Fibroblast of the conjunctiva (primary cell): ENCODE measurements at regions not wholly inside any gene's neighbourhood (a gene's known extent, or its start where the extent isn't known, plus 50 kb on each side); places are given as distances from the start of the nearest gene placed in this dataset.

Experiments
- DNase-seq: peaks from one replicate; pipeline ENCODE4 v3.0.0-alpha.2; 2010; ENCODE audit warnings: low read depth

GRCh38 chr2:23091900-23092299 lies 293.1 kb upstream of the KLHL29 start:
- DNase-seq = no peak

GRCh38 chr2:23092831-23093230 lies 292.1 kb upstream of the KLHL29 start:
- no peak for DNase-seq

- DNase-seq = no peak
Measured at GRCh38 chr2:23093513-23093912, 291.5 kb upstream of the KLHL29 start.

- no peak for DNase-seq
Measured at GRCh38 chr2:23096906-23097602, 287.9 kb upstream of the KLHL29 start.

GRCh38 chr2:23100406-23100805 lies 284.6 kb upstream of the KLHL29 start:
- no peak for DNase-seq

GRCh38 chr2:23106242-23106785 lies 278.7 kb upstream of the KLHL29 start:
- DNase-seq = no peak

GRCh38 chr2:23107327-23107941 lies 277.5 kb upstream of the KLHL29 start:
- DNase-seq = no peak

GRCh38 chr2:23111263-23111662 lies 273.7 kb upstream of the KLHL29 start:
- no peak for DNase-seq

- DNase-seq = no peak
Measured at GRCh38 chr2:23112517-23112916, 272.5 kb upstream of the KLHL29 start.

GRCh38 chr2:23114299-23114698 lies 270.7 kb upstream of the KLHL29 start:
- no peak for DNase-seq

- DNase-seq = no peak
Measured at GRCh38 chr2:23118313-23118712, 266.7 kb upstream of the KLHL29 start.

- DNase-seq = no peak
Measured at GRCh38 chr2:23118894-23119293, 266.1 kb upstream of the KLHL29 start.

GRCh38 chr2:23120161-23120560 lies 264.8 kb upstream of the KLHL29 start:
- DNase-seq = no peak

- DNase-seq = no peak
Measured at GRCh38 chr2:23121968-23122648, 262.9 kb upstream of the KLHL29 start.

- DNase-seq = no peak
Measured at GRCh38 chr2:23122681-23123215, 262.2 kb upstream of the KLHL29 start.

- no peak for DNase-seq
Measured at GRCh38 chr2:23123686-23124085, 261.3 kb upstream of the KLHL29 start.

- no peak for DNase-seq
Measured at GRCh38 chr2:23124214-23124750, 260.7 kb upstream of the KLHL29 start.

GRCh38 chr2:23127465-23127864 lies 257.5 kb upstream of the KLHL29 start:
- no peak for DNase-seq

- DNase-seq = no peak
Measured at GRCh38 chr2:23128684-23129292, 256.2 kb upstream of the KLHL29 start.

GRCh38 chr2:23131066-23131575 lies 253.9 kb upstream of the KLHL29 start:
- DNase-seq = no peak

- DNase-seq = no peak
Measured at GRCh38 chr2:23132000-23132399, 253.0 kb upstream of the KLHL29 start.
